GM19455 (cell line): ENCODE measurements at regions not wholly inside any gene's neighbourhood (a gene's known extent, or its start where the extent isn't known, plus 50 kb on each side); places are given as distances from the start of the nearest gene placed in this dataset.
A peak's percentile ranks its signal among the peaks of the same experiment; 100 is the strongest.

Experiments
- ATAC-seq: cut with Tn5 transposase; IDR thresholded peaks from one replicate; pipeline ENCODE4 v1.9.1; 2021; ENCODE audit not compliant: unreplicated experiment

GRCh38 chr13:76751278-76751677 is 134.9 kb downstream of the KCTD12 start:
- no peak for ATAC-seq

GRCh38 chr13:76750126-76750525 is 136.1 kb downstream of the KCTD12 start:
- ATAC-seq, result no peak

- peak; percentile 83 for ATAC-seq
Observed at GRCh38 chr13:76745261-76746200, 140.7 kb downstream of the KCTD12 start.

GRCh38 chr13:76741624-76742023 is 144.6 kb downstream of the KCTD12 start:
- no peak for ATAC-seq

- ATAC-seq, result no peak
Observed at GRCh38 chr13:76741046-76741445, 145.2 kb downstream of the KCTD12 start.

- no peak for ATAC-seq
Observed at GRCh38 chr13:76738616-76739015, 147.6 kb downstream of the KCTD12 start.

GRCh38 chr13:76737526-76737925 is 148.7 kb downstream of the KCTD12 start:
- ATAC-seq, result no peak

GRCh38 chr13:76735641-76736040 is 150.6 kb downstream of the KCTD12 start:
- ATAC-seq, result no peak

- no peak for ATAC-seq
Observed at GRCh38 chr13:76733671-76734070, 152.5 kb downstream of the KCTD12 start.

GRCh38 chr13:76732367-76732766 is 153.8 kb downstream of the KCTD12 start:
- no peak for ATAC-seq

GRCh38 chr13:76730220-76730619 is 156.0 kb downstream of the KCTD12 start:
- ATAC-seq, result no peak

GRCh38 chr13:76729691-76730090 is 156.5 kb downstream of the KCTD12 start:
- ATAC-seq, result no peak

- no peak for ATAC-seq
Observed at GRCh38 chr13:76725896-76726295, 160.3 kb downstream of the KCTD12 start.

GRCh38 chr13:76725211-76725610 is 161.0 kb downstream of the KCTD12 start:
- ATAC-seq, result no peak

GRCh38 chr13:76724421-76724820 is 161.8 kb downstream of the KCTD12 start:
- no peak for ATAC-seq

- no peak for ATAC-seq
Observed at GRCh38 chr13:76723551-76724232, 162.5 kb downstream of the KCTD12 start.

- no peak for ATAC-seq
Observed at GRCh38 chr13:76722782-76723181, 163.4 kb downstream of the KCTD12 start.

GRCh38 chr13:76720821-76721220 is 165.4 kb downstream of the KCTD12 start:
- ATAC-seq, result no peak

- ATAC-seq, result no peak
Observed at GRCh38 chr13:76720416-76720815, 165.8 kb downstream of the KCTD12 start.

- no peak for ATAC-seq
Observed at GRCh38 chr13:76719955-76720354, 166.2 kb downstream of the KCTD12 start.

GRCh38 chr13:76717092-76717491 is 169.1 kb downstream of the KCTD12 start:
- no peak for ATAC-seq

GRCh38 chr13:76715621-76716020 is 170.6 kb downstream of the KCTD12 start:
- no peak for ATAC-seq
